ENCODE measurements at regions not wholly inside any gene's neighbourhood (a gene's known extent, or its start where the extent isn't known, plus 50 kb on each side); places are given as distances from the start of the nearest gene placed in this dataset.

DNA sequence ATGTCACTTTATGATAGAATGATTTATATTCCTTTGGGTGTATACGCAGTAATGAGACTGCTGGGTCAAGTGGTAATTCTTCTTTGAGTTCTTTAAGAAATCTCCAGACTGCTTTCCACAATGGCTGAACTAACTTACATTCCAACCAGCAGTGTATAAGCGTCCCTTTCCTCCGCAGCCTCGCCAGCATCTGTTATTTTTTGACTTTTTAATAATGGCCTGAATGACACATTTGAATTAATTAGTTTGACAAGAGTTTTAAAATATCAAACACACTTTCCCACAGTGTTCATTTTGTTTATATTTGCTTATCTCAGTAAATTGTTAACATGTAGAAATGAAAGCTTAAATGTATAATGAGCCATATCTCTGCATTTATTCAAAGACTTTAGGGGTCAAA lies 116.8 kb downstream of the TES start:
- H3K4me3 ChIP-seq (ENCODE audit: low read depth, low read length) = no peak overlapping the region
- ChIA-PET CTCF (interaction anchor here (0.6 kb wide), 1 partner anchor 12 kb away, joined by 3 read pairs; no protein-coding TSS in a partner anchor), POLR2A (no interaction called here)
- TF ChIP-seq ZNF658 (tag by site-specific recombination; IDR thresholded peaks at IDR 0.05) (no peak), RBAK (tag by site-specific recombination; IDR thresholded peaks at IDR 0.05) (no peak), ZNF555 (tag by site-specific recombination; conservative IDR thresholded peaks at IDR 0.05) (no peak), OVOL3 (tag by site-specific recombination; IDR thresholded peaks at IDR 0.05) (no peak), KLF8 (tag by site-specific recombination; IDR thresholded peaks at IDR 0.05) (no peak), ZNF24 (tag by site-specific recombination; IDR thresholded peaks at IDR 0.05) (no peak), IKZF3 (tag by site-specific recombination; IDR thresholded peaks at IDR 0.05) (no peak), ZNF426 (tag by site-specific recombination; IDR thresholded peaks at IDR 0.05) (no peak), ZNF350 (tag by site-specific recombination; IDR thresholded peaks at IDR 0.05) (no peak)
- TF ChIP-seq, protein P1, sequence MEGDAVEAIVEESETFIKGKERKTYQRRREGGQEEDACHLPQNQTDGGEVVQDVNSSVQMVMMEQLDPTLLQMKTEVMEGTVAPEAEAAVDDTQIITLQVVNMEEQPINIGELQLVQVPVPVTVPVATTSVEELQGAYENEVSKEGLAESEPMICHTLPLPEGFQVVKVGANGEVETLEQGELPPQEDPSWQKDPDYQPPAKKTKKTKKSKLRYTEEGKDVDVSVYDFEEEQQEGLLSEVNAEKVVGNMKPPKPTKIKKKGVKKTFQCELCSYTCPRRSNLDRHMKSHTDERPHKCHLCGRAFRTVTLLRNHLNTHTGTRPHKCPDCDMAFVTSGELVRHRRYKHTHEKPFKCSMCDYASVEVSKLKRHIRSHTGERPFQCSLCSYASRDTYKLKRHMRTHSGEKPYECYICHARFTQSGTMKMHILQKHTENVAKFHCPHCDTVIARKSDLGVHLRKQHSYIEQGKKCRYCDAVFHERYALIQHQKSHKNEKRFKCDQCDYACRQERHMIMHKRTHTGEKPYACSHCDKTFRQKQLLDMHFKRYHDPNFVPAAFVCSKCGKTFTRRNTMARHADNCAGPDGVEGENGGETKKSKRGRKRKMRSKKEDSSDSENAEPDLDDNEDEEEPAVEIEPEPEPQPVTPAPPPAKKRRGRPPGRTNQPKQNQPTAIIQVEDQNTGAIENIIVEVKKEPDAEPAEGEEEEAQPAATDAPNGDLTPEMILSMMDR (tag by site-specific recombination; IDR thresholded peaks at IDR 0.05) = no peak
- TF ChIP-seq, protein P2, sequence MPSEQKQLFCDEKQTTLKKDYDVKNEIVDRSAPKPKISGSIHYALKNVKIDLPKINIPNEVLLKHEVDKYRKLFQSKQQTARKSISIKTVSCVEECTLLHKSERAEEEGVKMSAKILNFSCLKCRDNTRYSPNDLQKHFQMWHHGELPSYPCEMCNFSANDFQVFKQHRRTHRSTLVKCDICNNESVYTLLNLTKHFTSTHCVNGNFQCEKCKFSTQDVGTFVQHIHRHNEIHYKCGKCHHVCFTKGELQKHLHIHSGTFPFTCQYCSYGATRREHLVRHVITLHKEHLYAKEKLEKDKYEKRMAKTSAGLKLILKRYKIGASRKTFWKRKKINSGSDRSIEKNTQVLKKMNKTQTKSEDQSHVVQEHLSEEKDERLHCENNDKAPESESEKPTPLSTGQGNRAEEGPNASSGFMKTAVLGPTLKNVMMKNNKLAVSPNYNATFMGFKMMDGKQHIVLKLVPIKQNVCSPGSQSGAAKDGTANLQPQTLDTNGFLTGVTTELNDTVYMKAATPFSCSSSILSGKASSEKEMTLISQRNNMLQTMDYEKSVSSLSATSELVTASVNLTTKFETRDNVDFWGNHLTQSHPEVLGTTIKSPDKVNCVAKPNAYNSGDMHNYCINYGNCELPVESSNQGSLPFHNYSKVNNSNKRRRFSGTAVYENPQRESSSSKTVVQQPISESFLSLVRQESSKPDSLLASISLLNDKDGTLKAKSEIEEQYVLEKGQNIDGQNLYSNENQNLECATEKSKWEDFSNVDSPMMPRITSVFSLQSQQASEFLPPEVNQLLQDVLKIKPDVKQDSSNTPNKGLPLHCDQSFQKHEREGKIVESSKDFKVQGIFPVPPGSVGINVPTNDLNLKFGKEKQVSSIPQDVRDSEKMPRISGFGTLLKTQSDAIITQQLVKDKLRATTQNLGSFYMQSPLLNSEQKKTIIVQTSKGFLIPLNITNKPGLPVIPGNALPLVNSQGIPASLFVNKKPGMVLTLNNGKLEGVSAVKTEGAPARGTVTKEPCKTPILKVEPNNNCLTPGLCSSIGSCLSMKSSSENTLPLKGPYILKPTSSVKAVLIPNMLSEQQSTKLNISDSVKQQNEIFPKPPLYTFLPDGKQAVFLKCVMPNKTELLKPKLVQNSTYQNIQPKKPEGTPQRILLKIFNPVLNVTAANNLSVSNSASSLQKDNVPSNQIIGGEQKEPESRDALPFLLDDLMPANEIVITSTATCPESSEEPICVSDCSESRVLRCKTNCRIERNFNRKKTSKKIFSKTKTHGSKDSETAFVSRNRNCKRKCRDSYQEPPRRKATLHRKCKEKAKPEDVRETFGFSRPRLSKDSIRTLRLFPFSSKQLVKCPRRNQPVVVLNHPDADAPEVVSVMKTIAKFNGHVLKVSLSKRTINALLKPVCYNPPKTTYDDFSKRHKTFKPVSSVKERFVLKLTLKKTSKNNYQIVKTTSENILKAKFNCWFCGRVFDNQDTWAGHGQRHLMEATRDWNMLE (tag by site-specific recombination; conservative IDR thresholded peaks at IDR 0.05; ENCODE audit: low read depth) = no peak
- no peaks in the 10 kb centered on the region for H3K36me3 ChIP-seq (ENCODE audit: control insufficient read depth in 2 of 2, insufficient read depth in 1 of 2, low read length in 2 of 2)
- H3K27ac ChIP-seq (ENCODE audit: extremely low read depth, low read depth, low read length) = no peak overlapping the region
- H3K9me3 ChIP-seq (ENCODE audit: control insufficient read depth, insufficient read depth, low read depth, low read length) = no peaks in the 10 kb centered on the region
- no peaks in the 10 kb centered on the region for H3K4me1 ChIP-seq (ENCODE audit: control insufficient read depth, insufficient read depth, low read length)

DNA sequence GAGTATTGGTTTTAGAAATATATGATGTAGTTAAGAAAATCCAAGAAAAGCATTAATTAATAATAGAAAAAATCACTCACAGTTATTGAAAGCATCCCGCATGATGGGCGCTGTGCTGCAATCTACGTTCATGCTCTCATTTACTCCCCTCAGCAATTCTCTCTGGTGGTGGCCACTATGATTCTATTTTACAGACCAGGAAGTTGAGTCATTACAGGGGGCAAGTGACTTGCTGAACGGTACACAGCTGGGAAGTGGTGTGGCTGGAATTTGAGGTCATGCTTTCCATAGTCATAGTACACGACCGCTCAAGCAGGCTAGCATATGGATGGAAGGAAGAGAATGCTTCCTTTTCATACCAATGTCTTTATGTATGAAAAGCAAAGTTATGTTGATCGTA lies 117.4 kb downstream of the TES start:
- ChIA-PET POLR2A (no interaction called here), CTCF (interaction anchor here (0.6 kb wide), 1 partner anchor 13 kb away, joined by 3 read pairs; no protein-coding TSS in a partner anchor)
- no peaks in the 10 kb centered on the region for H3K4me1 ChIP-seq (ENCODE audit: control insufficient read depth, insufficient read depth, low read length)
- H3K9me3 ChIP-seq (ENCODE audit: control insufficient read depth, insufficient read depth, low read depth, low read length) = no peaks in the 10 kb centered on the region
- H3K4me3 ChIP-seq (ENCODE audit: low read depth, low read length) = no peak overlapping the region
- no peaks in the 10 kb centered on the region for H3K36me3 ChIP-seq (ENCODE audit: control insufficient read depth in 2 of 2, insufficient read depth in 1 of 2, low read length in 2 of 2)
- H3K27ac ChIP-seq (ENCODE audit: extremely low read depth, low read depth, low read length) = no peak overlapping the region
- TF ChIP-seq ZNF792 (tag by site-specific recombination; IDR thresholded peaks at IDR 0.05) (no peak), OSR2 (tag by site-specific recombination; IDR thresholded peaks at IDR 0.05) (no peak), MZF1 (tag by site-specific recombination; IDR thresholded peaks at IDR 0.05; ENCODE audit: borderline replicate concordance) (no peak), HOXD13 (CRISPR knock-in tag; IDR thresholded peaks at IDR 0.05; ENCODE audit: borderline replicate concordance) (no peak), SP7 (tag by site-specific recombination; IDR thresholded peaks at IDR 0.05) (no peak), ZNF24 (tag by site-specific recombination; IDR thresholded peaks at IDR 0.05) (no peak), GLI4 (tag by site-specific recombination; IDR thresholded peaks at IDR 0.05) (no peak), ZNF223 (tag by site-specific recombination; IDR thresholded peaks at IDR 0.05) (no peak), ZNF629 (tag by site-specific recombination; IDR thresholded peaks at IDR 0.05) (no peak)
- TF ChIP-seq, protein P3, sequence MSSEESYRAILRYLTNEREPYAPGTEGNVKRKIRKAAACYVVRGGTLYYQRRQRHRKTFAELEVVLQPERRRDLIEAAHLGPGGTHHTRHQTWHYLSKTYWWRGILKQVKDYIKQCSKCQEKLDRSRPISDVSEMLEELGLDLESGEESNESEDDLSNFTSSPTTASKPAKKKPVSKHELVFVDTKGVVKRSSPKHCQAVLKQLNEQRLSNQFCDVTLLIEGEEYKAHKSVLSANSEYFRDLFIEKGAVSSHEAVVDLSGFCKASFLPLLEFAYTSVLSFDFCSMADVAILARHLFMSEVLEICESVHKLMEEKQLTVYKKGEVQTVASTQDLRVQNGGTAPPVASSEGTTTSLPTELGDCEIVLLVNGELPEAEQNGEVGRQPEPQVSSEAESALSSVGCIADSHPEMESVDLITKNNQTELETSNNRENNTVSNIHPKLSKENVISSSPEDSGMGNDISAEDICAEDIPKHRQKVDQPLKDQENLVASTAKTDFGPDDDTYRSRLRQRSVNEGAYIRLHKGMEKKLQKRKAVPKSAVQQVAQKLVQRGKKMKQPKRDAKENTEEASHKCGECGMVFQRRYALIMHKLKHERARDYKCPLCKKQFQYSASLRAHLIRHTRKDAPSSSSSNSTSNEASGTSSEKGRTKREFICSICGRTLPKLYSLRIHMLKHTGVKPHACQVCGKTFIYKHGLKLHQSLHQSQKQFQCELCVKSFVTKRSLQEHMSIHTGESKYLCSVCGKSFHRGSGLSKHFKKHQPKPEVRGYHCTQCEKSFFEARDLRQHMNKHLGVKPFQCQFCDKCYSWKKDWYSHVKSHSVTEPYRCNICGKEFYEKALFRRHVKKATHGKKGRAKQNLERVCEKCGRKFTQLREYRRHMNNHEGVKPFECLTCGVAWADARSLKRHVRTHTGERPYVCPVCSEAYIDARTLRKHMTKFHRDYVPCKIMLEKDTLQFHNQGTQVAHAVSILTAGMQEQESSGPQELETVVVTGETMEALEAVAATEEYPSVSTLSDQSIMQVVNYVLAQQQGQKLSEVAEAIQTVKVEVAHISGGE (tag by site-specific recombination; conservative IDR thresholded peaks at IDR 0.05; ENCODE audit: low read depth) = no peak
- TF ChIP-seq, protein P4, sequence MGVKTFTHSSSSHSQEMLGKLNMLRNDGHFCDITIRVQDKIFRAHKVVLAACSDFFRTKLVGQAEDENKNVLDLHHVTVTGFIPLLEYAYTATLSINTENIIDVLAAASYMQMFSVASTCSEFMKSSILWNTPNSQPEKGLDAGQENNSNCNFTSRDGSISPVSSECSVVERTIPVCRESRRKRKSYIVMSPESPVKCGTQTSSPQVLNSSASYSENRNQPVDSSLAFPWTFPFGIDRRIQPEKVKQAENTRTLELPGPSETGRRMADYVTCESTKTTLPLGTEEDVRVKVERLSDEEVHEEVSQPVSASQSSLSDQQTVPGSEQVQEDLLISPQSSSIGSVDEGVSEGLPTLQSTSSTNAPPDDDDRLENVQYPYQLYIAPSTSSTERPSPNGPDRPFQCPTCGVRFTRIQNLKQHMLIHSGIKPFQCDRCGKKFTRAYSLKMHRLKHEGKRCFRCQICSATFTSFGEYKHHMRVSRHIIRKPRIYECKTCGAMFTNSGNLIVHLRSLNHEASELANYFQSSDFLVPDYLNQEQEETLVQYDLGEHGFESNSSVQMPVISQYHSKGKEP (tag by site-specific recombination; IDR thresholded peaks at IDR 0.05) = no peak
